ENCODE measurements at regions not wholly inside any gene's neighbourhood (a gene's known extent, or its start where the extent isn't known, plus 50 kb on each side); places are given as distances from the start of the nearest gene placed in this dataset.
"Not testable (repeated sequence)": the region's sequence is repeated elsewhere in the genome, so short reads cannot be mapped to it uniquely, and the experiment has no call there.

DNA sequence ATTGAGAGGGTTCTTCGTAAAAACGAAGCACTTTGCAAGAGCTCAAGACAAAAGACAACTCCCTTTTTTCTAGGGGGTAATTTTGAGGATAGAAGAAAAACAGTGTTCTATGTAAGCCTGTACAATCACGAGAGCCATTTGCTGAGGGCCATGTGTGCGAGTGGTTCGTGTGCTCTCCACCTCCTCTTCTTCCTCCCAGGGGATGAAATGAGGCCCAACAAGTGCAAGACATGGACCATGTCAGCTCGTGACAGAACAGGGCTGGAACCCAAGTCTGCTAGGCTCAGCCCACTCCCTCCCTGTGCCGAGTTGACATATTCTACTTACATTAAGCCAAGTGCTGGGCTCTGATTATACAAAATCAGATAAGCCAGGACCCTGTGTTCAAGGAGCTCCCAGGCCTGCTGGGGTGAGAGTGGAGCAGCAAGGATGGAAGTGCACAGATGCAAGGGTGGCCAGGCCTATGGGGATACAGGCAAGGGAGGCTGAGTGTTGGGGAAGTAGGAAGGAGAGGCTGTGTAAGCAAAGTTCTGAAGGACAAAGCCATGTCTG is 97.9 kb upstream of the MSX2 start:
- TF ChIP-seq, protein P1, sequence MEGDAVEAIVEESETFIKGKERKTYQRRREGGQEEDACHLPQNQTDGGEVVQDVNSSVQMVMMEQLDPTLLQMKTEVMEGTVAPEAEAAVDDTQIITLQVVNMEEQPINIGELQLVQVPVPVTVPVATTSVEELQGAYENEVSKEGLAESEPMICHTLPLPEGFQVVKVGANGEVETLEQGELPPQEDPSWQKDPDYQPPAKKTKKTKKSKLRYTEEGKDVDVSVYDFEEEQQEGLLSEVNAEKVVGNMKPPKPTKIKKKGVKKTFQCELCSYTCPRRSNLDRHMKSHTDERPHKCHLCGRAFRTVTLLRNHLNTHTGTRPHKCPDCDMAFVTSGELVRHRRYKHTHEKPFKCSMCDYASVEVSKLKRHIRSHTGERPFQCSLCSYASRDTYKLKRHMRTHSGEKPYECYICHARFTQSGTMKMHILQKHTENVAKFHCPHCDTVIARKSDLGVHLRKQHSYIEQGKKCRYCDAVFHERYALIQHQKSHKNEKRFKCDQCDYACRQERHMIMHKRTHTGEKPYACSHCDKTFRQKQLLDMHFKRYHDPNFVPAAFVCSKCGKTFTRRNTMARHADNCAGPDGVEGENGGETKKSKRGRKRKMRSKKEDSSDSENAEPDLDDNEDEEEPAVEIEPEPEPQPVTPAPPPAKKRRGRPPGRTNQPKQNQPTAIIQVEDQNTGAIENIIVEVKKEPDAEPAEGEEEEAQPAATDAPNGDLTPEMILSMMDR (IDR thresholded peaks at IDR 0.05; ENCODE audit: low read depth, low read length): no peak
- DNase-seq (ENCODE audit: extremely low read depth, low read depth): no peak

DNA sequence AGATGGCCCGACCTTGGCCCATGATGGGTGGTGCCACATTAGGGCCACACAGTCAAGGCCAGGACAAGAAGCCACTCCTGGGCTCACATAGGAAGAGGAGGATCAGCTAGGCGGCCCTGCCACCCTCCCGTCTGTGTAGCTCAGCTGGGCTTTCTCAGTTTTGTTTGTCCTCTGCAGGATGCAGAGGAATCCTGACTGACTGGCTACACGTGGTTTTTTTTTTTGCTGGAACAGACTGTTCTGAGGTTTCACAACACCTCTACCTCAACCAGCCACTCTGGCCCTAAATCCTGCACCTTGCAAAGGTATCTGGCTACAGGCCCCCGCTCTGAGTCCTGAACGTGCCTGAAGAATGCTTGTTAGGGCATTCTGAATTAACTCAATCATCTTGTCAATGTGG is 88.3 kb upstream of the MSX2 start:
- TF ChIP-seq, protein P1 (IDR thresholded peaks at IDR 0.05; ENCODE audit: low read depth, low read length): no peak
- DNase-seq (ENCODE audit: extremely low read depth, low read depth): no peak

DNA sequence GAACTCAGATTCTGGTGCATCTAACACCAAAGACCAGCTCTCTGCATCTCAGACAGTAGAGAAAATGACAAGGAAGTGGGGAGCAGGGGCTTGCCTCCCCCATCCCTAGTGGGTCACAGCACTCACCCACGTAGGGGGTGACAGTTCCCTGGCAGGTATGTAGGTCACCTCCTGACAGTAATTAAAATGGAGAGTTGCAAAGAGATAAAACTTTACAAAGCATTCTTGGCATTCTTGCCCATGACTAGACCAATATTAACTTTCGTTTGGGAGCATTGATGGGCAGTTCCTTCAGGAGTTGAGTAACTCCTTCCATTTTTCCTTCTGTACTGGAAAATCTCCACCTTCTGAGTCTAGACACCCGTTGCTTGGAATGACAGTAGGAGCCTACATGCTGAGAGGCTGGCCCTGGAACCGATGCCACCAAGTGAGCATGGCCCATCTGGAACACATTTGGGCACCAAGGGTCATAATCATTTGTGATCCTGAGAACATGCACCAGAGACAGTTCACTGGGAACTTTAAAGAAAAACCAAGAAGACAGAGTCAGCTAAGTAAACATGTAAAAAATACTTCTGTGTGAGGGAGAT is 81.5 kb upstream of the MSX2 start:
- TF ChIP-seq, protein P1 (IDR thresholded peaks at IDR 0.05; ENCODE audit: low read depth, low read length): no peak
- DNase-seq (ENCODE audit: extremely low read depth, low read depth): no peak

DNA sequence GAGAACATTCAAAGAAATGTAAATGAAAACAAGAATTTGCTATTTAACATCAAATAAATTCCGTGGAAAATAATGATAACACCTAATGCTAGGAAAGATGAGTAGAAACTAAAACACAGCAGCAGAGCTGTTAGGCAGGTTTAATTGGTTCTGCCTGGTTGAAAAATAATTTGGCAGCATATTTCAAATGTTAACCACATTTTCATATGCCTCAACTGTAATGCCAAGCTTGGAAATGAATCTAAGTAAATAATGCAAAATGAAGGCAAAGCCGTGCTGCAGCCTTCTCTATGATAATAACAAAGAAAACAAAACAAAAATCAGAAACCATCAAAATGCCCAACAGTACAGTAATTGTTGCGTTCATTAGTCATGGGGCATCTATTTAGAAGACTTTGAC is 79.9 kb upstream of the MSX2 start:
- TF ChIP-seq, protein P1 (IDR thresholded peaks at IDR 0.05; ENCODE audit: low read depth, low read length): no peak
- no peak for DNase-seq (ENCODE audit: extremely low read depth, low read depth)

DNA sequence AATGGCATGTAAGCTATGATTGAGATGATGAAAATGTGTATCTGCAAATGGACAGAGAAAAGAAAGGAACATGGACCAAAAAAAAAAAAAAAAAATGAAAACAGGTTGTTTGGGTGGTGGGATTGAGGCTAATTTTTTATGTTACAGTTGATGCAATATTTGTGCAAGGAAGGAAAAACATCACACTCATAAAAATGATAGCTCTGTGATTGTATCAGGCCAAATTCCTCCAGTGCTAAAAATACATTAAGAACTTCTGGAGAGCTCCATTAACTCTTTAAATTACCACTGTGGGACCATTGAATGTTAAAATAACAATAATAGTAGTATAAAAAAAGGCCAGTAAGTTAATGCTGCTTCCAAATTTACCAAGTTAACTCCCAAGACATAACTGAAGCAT is 79.5 kb upstream of the MSX2 start:
- DNase-seq (ENCODE audit: extremely low read depth, low read depth): no peak
- TF ChIP-seq, protein P1 (IDR thresholded peaks at IDR 0.05; ENCODE audit: low read depth, low read length): no peak

DNA sequence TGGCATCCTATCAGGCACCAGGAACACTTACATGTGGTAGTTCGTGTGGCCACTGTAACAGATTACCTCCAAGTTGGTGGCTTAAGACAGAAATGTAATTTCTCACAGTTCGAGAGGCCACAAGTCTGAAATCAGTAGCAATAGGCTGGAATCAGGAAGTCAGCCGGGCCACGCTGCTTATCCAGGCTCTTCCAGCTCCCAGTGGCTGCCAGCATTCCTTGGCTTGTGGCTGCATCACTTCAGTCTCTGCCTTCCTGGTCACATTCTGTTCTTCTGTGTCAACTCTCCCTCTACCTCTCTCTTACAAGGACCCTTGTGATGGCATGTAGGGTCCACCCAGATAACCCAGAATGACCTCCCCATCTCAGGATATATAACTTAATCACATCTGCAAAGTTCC is 78.7 kb upstream of the MSX2 start:
- DNase-seq (ENCODE audit: extremely low read depth, low read depth): no peak
- TF ChIP-seq, protein P1 (IDR thresholded peaks at IDR 0.05; ENCODE audit: low read depth, low read length): no peak

DNA sequence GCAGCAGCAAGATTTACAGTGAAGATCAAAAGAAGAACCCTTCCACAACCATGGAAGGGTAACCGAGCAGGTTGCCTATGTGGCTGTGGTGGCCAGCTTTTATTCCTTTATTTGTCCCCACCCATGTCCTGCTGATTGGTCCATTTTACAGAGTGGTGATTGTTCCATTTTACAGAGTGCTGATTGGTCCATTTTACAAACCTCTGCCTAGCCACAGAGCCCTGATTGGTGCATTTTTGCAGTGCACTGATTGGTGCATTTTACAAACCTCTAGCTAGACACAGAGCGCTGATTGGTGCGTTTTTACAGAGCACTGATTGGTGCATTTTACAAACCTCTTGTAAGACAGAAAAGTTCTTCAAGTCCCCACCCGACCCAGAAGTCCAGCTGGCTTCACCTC is 75.8 kb upstream of the MSX2 start:
- not testable (repeated sequence) for DNase-seq (ENCODE audit: extremely low read depth, low read depth)

DNA sequence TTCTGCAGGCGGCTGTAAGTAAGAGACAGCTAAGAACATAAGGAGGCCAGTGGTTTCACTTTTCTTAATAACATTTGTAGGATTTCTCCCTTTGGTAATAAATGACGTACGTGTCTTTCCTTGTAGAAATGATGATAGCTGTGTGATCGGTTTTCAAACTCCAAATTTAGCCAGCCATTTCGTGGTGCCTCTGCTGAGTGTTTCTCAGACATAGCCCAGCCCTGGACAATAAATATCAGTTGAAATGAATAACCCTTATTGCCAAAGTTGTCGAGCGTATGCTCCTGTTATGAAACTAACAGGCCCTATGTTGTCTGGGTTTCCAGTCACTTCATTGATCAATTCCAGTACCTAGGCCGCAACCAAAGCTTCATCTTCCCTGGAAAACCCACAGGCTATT is 75.0 kb upstream of the MSX2 start:
- no peak for DNase-seq (ENCODE audit: extremely low read depth, low read depth)
- TF ChIP-seq, protein P1 (IDR thresholded peaks at IDR 0.05; ENCODE audit: low read depth, low read length): no peak

Measured in AG09319 (cell line).